ENCODE measurements at regions not wholly inside any gene's neighbourhood (a gene's known extent, or its start where the extent isn't known, plus 50 kb on each side); places are given as distances from the start of the nearest gene placed in this dataset.

DNA sequence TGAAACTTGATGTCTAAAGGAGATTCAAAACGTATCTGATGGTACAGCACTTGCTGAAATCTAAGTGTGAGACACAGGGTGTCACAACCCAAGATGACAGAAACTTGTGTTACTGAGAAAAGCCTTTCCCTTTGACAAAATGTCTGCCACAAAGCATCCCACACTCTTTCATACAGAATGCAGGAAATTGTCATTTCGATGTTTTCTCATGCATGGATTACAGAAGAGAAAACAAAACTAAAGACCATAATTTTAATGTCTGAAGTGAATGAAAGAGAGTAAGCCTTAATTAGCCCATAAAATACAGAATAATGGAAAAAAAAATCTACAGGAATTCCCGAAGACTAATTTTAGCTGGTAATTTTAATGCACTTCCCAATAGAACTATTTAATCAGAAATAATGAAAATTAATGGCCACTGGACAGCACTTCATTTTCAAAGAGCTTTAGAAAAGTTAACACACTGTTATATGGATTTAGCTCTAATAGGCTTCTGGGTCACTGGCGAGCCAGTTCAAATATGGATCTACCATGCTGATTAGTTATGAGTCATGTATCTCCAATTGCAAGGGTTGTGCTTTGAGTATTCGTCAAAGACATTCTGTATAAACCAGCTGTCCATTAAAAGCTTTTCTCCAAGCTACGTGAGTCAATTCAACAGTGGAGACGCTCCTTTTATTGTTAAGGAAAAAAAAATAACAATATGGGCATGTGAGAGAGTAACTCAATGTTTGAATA is 656.7 kb downstream of the SLC16A7 start:
- TF ChIP-seq, protein P1, sequence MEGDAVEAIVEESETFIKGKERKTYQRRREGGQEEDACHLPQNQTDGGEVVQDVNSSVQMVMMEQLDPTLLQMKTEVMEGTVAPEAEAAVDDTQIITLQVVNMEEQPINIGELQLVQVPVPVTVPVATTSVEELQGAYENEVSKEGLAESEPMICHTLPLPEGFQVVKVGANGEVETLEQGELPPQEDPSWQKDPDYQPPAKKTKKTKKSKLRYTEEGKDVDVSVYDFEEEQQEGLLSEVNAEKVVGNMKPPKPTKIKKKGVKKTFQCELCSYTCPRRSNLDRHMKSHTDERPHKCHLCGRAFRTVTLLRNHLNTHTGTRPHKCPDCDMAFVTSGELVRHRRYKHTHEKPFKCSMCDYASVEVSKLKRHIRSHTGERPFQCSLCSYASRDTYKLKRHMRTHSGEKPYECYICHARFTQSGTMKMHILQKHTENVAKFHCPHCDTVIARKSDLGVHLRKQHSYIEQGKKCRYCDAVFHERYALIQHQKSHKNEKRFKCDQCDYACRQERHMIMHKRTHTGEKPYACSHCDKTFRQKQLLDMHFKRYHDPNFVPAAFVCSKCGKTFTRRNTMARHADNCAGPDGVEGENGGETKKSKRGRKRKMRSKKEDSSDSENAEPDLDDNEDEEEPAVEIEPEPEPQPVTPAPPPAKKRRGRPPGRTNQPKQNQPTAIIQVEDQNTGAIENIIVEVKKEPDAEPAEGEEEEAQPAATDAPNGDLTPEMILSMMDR (conservative IDR thresholded peaks at IDR 0.05; ENCODE audit: low read length), result no peak
- DNase-seq (ENCODE audit: low read depth), result no peak
- no peak overlapping the region for H3K4me3 ChIP-seq (ENCODE audit: low read length)

- no peak overlapping the region for H3K4me3 ChIP-seq (ENCODE audit: low read length)
- TF ChIP-seq, protein P1 (conservative IDR thresholded peaks at IDR 0.05; ENCODE audit: low read length), result no peak
- no peak for DNase-seq (ENCODE audit: low read depth)
Measured at GRCh38 chr12:60255044-60255443, 659.2 kb downstream of the SLC16A7 start.

GRCh38 chr12:60257063-60257462 is 661.2 kb downstream of the SLC16A7 start:
- no peak overlapping the region for H3K4me3 ChIP-seq (ENCODE audit: low read length)
- TF ChIP-seq, protein P1 (conservative IDR thresholded peaks at IDR 0.05; ENCODE audit: low read length), result no peak
- peak; percentile 56 for DNase-seq (ENCODE audit: low read depth)

- no peak for DNase-seq (ENCODE audit: low read depth)
- TF ChIP-seq, protein P1 (conservative IDR thresholded peaks at IDR 0.05; ENCODE audit: low read length), result no peak
- no peak overlapping the region for H3K4me3 ChIP-seq (ENCODE audit: low read length)
Measured at GRCh38 chr12:60259225-60259624, 663.4 kb downstream of the SLC16A7 start.

- TF ChIP-seq, protein P1 (conservative IDR thresholded peaks at IDR 0.05; ENCODE audit: low read length), result no peak
- DNase-seq (ENCODE audit: low read depth), result no peak
- H3K4me3 ChIP-seq (ENCODE audit: low read length), result no peak overlapping the region
Measured at GRCh38 chr12:60262378-60262777, 666.5 kb downstream of the SLC16A7 start.

DNA sequence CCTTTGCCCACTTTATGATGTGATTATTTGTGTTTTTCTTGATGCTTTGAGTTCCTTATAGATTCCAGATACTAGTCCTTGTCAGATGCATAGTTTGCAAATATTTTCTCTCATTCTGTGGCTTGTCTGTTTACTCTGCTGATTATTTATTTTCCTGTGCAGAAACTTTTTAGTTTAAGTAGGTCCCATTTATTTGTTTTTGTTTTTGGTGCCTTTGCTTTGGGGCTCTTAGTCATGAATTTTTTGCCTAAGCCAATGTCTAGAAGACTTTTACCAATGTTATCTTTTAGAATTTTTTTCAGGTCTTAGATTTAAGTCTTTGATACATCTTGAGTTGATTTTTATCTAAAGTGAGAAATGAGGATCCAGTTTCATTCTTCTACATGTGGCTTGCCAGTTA is 667.3 kb downstream of the SLC16A7 start:
- peak; percentile 5 for DNase-seq (ENCODE audit: low read depth)
- TF ChIP-seq, protein P1 (conservative IDR thresholded peaks at IDR 0.05; ENCODE audit: low read length), result no peak
- H3K4me3 ChIP-seq (ENCODE audit: low read length), result no peak overlapping the region

GRCh38 chr12:60263836-60264493 is 668.1 kb downstream of the SLC16A7 start:
- TF ChIP-seq, protein P1 (conservative IDR thresholded peaks at IDR 0.05; ENCODE audit: low read length), result no peak
- no peak overlapping the region for H3K4me3 ChIP-seq (ENCODE audit: low read length)
- no peak for DNase-seq (ENCODE audit: low read depth)
